GM19463 (cell line): ENCODE measurements at regions not wholly inside any gene's neighbourhood (a gene's known extent, or its start where the extent isn't known, plus 50 kb on each side); places are given as distances from the start of the nearest gene placed in this dataset.

Experiments used
- ATAC-seq: cut with Tn5 transposase; IDR thresholded peaks from one replicate; pipeline ENCODE4 v1.9.1; 2021; ENCODE audit warnings: mild to moderate bottlenecking, moderate library complexity; ENCODE audit not compliant: unreplicated experiment

- no peak for ATAC-seq
Measured at GRCh38 chr2:48098539-48098938, 192.2 kb upstream of the FBXO11 start.

- ATAC-seq, result no peak
Measured at GRCh38 chr2:48104418-48104817, 198.1 kb upstream of the FBXO11 start.

- ATAC-seq, result no peak
Measured at GRCh38 chr2:48105848-48106247, 199.6 kb upstream of the FBXO11 start.

GRCh38 chr2:48107326-48107925 is 201.1 kb upstream of the FBXO11 start:
- ATAC-seq, result no peak

GRCh38 chr2:48108455-48108854 is 202.2 kb upstream of the FBXO11 start:
- no peak for ATAC-seq

GRCh38 chr2:48109491-48110204 is 203.3 kb upstream of the FBXO11 start:
- ATAC-seq, result no peak

- no peak for ATAC-seq
Measured at GRCh38 chr2:48110492-48110891, 204.0 kb upstream of the FOXN2 start.

GRCh38 chr2:48112911-48113680 is 201.4 kb upstream of the FOXN2 start:
- no peak for ATAC-seq

GRCh38 chr2:48113767-48114166 is 200.7 kb upstream of the FOXN2 start:
- ATAC-seq, result no peak

- peak; percentile 51 for ATAC-seq
Measured at GRCh38 chr2:48114256-48114655, 200.2 kb upstream of the FOXN2 start.

GRCh38 chr2:48116497-48116896 is 198.0 kb upstream of the FOXN2 start:
- ATAC-seq, result no peak

GRCh38 chr2:48118895-48119294 is 195.6 kb upstream of the FOXN2 start:
- no peak for ATAC-seq

- ATAC-seq, result no peak
Measured at GRCh38 chr2:48120112-48120511, 194.4 kb upstream of the FOXN2 start.

- no peak for ATAC-seq
Measured at GRCh38 chr2:48120759-48121242, 193.7 kb upstream of the FOXN2 start.

- ATAC-seq, result no peak
Measured at GRCh38 chr2:48122166-48122565, 192.3 kb upstream of the FOXN2 start.

- ATAC-seq, result no peak
Measured at GRCh38 chr2:48124592-48124991, 189.9 kb upstream of the FOXN2 start.

- ATAC-seq, result no peak
Measured at GRCh38 chr2:48126162-48126561, 188.3 kb upstream of the FOXN2 start.

GRCh38 chr2:48127612-48128191 is 186.8 kb upstream of the FOXN2 start:
- no peak for ATAC-seq

GRCh38 chr2:48129293-48129950 is 185.1 kb upstream of the FOXN2 start:
- no peak for ATAC-seq

- no peak for ATAC-seq
Measured at GRCh38 chr2:48131539-48132270, 182.8 kb upstream of the FOXN2 start.
